ENCODE measurements at regions not wholly inside any gene's neighbourhood (a gene's known extent, or its start where the extent isn't known, plus 50 kb on each side); places are given as distances from the start of the nearest gene placed in this dataset.

DNA sequence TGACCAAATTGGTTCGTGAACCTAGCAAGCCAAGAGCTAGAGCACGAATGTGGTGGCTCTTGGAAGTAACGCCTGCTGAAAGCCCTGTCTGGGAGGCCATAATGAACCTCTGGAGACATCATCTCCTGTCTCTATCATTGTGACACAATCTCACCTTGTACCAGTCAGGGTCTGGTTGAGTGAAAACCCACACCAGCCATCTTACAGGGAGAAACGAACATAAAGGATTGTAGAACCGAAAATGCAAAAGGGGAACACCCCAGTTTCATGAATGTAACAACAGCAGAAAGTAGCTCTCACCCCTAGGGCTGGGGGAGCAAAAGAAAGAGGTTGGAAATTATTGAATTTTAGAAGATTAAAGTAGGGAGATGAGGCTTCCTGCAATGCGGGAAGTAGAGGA lies 50.9 kb upstream of the TAB2 start:
- POLR2A ChIA-PET = interaction anchor here (1.0 to 1.1 kb wide), 2 partner anchors 9 to 22 kb away, joined by 4 read pairs; no protein-coding TSS in a partner anchor
- peaks cover 14% of the 10 kb centered on the region for H3K4me1 ChIP-seq (ENCODE audit: insufficient read depth, low read length, poor library complexity, severe bottlenecking)
- DNase-seq (ENCODE audit: low spot score) = peak; percentile 34
- intact Hi-C loops (cut with micrococcal nuclease; ENCODE audit: unreplicated experiment) = no loop called here
- H3K9me2 ChIP-seq (ENCODE audit: insufficient read depth, low read length) = no peaks in the 10 kb centered on the region
- no peaks in the 10 kb centered on the region for H3K9me3 ChIP-seq (ENCODE audit: low read length)
- CTCF ChIA-PET (ENCODE audit: unreplicated experiment) = no interaction called here
- H3K27ac ChIP-seq (ENCODE audit: low read depth, low read length, poor library complexity, severe bottlenecking) = no peak overlapping the region
- H3K4me2 ChIP-seq (ENCODE audit: low read length) = no peak overlapping the region
- H2AFZ ChIP-seq (ENCODE audit: low read length) = no peak overlapping the region
- no peaks in the 10 kb centered on the region for H3K79me2 ChIP-seq (ENCODE audit: insufficient read depth, low read depth, low read length)
- H3K4me3 ChIP-seq (ENCODE audit: low read depth, low read length, poor library complexity, severe bottlenecking) = no peak overlapping the region
- TF ChIP-seq, protein P1, sequence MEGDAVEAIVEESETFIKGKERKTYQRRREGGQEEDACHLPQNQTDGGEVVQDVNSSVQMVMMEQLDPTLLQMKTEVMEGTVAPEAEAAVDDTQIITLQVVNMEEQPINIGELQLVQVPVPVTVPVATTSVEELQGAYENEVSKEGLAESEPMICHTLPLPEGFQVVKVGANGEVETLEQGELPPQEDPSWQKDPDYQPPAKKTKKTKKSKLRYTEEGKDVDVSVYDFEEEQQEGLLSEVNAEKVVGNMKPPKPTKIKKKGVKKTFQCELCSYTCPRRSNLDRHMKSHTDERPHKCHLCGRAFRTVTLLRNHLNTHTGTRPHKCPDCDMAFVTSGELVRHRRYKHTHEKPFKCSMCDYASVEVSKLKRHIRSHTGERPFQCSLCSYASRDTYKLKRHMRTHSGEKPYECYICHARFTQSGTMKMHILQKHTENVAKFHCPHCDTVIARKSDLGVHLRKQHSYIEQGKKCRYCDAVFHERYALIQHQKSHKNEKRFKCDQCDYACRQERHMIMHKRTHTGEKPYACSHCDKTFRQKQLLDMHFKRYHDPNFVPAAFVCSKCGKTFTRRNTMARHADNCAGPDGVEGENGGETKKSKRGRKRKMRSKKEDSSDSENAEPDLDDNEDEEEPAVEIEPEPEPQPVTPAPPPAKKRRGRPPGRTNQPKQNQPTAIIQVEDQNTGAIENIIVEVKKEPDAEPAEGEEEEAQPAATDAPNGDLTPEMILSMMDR (conservative IDR thresholded peaks at IDR 0.05; ENCODE audit: low read length) = no peak
- TF ChIP-seq EZH2phosphoT487 (IDR thresholded peaks at IDR 0.05; ENCODE audit: borderline replicate concordance, low read depth, low read length) = no peak
- no TSS peak for BruUV-seq (replicated peaks)
- H4K20me1 ChIP-seq (ENCODE audit: insufficient read depth, low read length) = no peaks in the 10 kb centered on the region
- H3K36me3 ChIP-seq (ENCODE audit: insufficient read depth, low read length) = no peaks in the 10 kb centered on the region

- Histone ChIP-seq H4K20me1 (ENCODE audit: insufficient read depth, low read length) (no peaks in the 10 kb centered on the region), H3K4me2 (ENCODE audit: low read length) (no peak overlapping the region), H3K79me2 (ENCODE audit: insufficient read depth, low read depth, low read length) (no peaks in the 10 kb centered on the region), H3K4me3 (ENCODE audit: low read depth, low read length, poor library complexity, severe bottlenecking) (no peak overlapping the region), H3K4me1 (ENCODE audit: insufficient read depth, low read length, poor library complexity, severe bottlenecking) (peaks cover 16% of the 10 kb centered on the region), H3K9me3 (ENCODE audit: low read length) (no peaks in the 10 kb centered on the region), H3K36me3 (ENCODE audit: insufficient read depth, low read length) (no peaks in the 10 kb centered on the region), H2AFZ (ENCODE audit: low read length) (no peak overlapping the region), H3K27ac (ENCODE audit: low read depth, low read length, poor library complexity, severe bottlenecking) (no peak overlapping the region), H3K9me2 (ENCODE audit: insufficient read depth, low read length) (no peaks in the 10 kb centered on the region)
- no TSS peak for BruUV-seq (replicated peaks)
- ChIA-PET CTCF (ENCODE audit: unreplicated experiment) (interaction anchor here (0.9 kb wide), 1 partner anchor 56 kb away, joined by 3 read pairs; no protein-coding TSS in a partner anchor), POLR2A (interaction anchor here (1.0 to 1.1 kb wide), 2 partner anchors 10 to 22 kb away, joined by 4 read pairs; no protein-coding TSS in a partner anchor)
- no peak for TF ChIP-seq EZH2phosphoT487 (IDR thresholded peaks at IDR 0.05; ENCODE audit: borderline replicate concordance, low read depth, low read length)
- TF ChIP-seq, protein P1 (conservative IDR thresholded peaks at IDR 0.05; ENCODE audit: low read length) = no peak
- DNase-seq (ENCODE audit: low spot score) = no peak
- intact Hi-C loops (cut with micrococcal nuclease; ENCODE audit: unreplicated experiment) = no loop called here
These were observed 50.4 kb upstream of the TAB2 start for GRCh38 chr6:149267072-149267471.

DNA sequence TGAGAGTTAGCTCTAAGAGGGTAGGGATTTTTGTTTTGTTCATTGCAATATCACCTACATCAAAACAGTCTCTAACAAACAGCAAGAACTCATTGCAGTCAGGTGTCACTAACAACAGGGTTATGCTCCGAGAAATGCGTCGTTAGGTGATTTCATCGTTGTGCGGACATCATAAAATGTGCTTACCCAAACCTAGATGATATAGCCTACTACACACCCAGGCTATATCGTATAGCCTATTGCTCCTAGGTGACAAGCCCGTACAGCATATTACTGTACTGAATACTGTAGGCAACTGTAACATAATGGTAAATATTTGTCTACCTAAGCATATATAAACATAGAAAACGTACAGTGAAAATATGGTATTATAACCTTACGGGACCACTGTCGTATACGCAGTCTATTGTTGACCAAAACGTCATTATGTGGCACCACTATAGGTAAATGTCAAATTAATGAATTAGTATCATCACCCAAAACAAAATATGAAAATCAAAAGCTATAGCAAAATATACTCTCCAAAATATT lies 49.9 kb upstream of the TAB2 start:
- Histone ChIP-seq H3K9me2 (ENCODE audit: insufficient read depth, low read length) (no peaks in the 10 kb centered on the region), H3K27ac (ENCODE audit: low read depth, low read length, poor library complexity, severe bottlenecking) (no peak overlapping the region), H3K9me3 (ENCODE audit: low read length) (no peaks in the 10 kb centered on the region), H4K20me1 (ENCODE audit: insufficient read depth, low read length) (no peaks in the 10 kb centered on the region), H3K36me3 (ENCODE audit: insufficient read depth, low read length) (no peaks in the 10 kb centered on the region), H3K4me2 (ENCODE audit: low read length) (no peak overlapping the region), H2AFZ (ENCODE audit: low read length) (no peak overlapping the region), H3K4me1 (ENCODE audit: insufficient read depth, low read length, poor library complexity, severe bottlenecking) (peaks cover 16% of the 10 kb centered on the region), H3K79me2 (ENCODE audit: insufficient read depth, low read depth, low read length) (no peaks in the 10 kb centered on the region), H3K4me3 (ENCODE audit: low read depth, low read length, poor library complexity, severe bottlenecking) (no peak overlapping the region)
- no TSS peak for BruUV-seq (replicated peaks)
- intact Hi-C loops (cut with micrococcal nuclease; ENCODE audit: unreplicated experiment) = no loop called here
- CTCF ChIA-PET (ENCODE audit: unreplicated experiment) = interaction anchor here (0.9 kb wide), 1 partner anchor 56 kb away, joined by 3 read pairs; no protein-coding TSS in a partner anchor
- TF ChIP-seq, protein P1 (conservative IDR thresholded peaks at IDR 0.05; ENCODE audit: low read length) = no peak
- no peak for TF ChIP-seq EZH2phosphoT487 (IDR thresholded peaks at IDR 0.05; ENCODE audit: borderline replicate concordance, low read depth, low read length)
- POLR2A ChIA-PET = interaction anchor here (0.6 to 1.1 kb wide), 4 partner anchors 10 to 72 kb away, joined by 3 to 7 read pairs (median 4); no protein-coding TSS in a partner anchor
- DNase-seq (ENCODE audit: low spot score) = no peak

Data from OCI-LY7 (cell line).